ENCODE measurements at regions not wholly inside any gene's neighbourhood (a gene's known extent, or its start where the extent isn't known, plus 50 kb on each side); places are given as distances from the start of the nearest gene placed in this dataset.

GRCh38 chr4:111066887-111067286 is 444.0 kb upstream of the PITX2 start:
- TF ChIP-seq, protein P1, sequence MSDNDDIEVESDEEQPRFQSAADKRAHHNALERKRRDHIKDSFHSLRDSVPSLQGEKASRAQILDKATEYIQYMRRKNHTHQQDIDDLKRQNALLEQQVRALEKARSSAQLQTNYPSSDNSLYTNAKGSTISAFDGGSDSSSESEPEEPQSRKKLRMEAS (IDR thresholded peaks at IDR 0.05; ENCODE audit: insufficient read depth, insufficient read length), result no peak
- TF ChIP-seq CTCF (IDR thresholded peaks at IDR 0.05; ENCODE audit: extremely low read depth in 1 of 2, insufficient read depth in 1 of 2, low read depth in 1 of 2, low read length in 2 of 2) (no peak), EZH2 (IDR thresholded peaks at IDR 0.05; ENCODE audit: borderline replicate concordance, low read depth, low read length, severe bottlenecking) (no peak), POLR2A (IDR thresholded peaks at IDR 0.05; ENCODE audit: low read depth, low read length) (no peak), GATA2 (IDR thresholded peaks at IDR 0.05; ENCODE audit: insufficient read depth, insufficient read length, low read depth, low read length) (no peak), POLR2AphosphoS5 (IDR thresholded peaks at IDR 0.05; ENCODE audit: insufficient read depth, low read depth, low read length) (no peak), FOS (IDR thresholded peaks at IDR 0.05; ENCODE audit: borderline replicate concordance, insufficient read depth, low read length) (no peak), JUN (IDR thresholded peaks at IDR 0.05; ENCODE audit: borderline replicate concordance, insufficient read depth, insufficient read length, low read depth) (no peak), MYC (IDR thresholded peaks at IDR 0.05; ENCODE audit: low read depth, low read length) (no peak)

More at GRCh38 chr4:111066887-111067286, 444.0 kb upstream of the PITX2 start:
- Histone ChIP-seq H3K9ac (replicated peaks; ENCODE audit: extremely low read depth, insufficient read depth, low read length) (no peak overlapping the region), H3K27ac (ENCODE audit: insufficient read depth, low read depth, low read length) (no peak overlapping the region), H3K27me3 (ENCODE audit: control insufficient read depth in 2 of 2, insufficient read depth in 2 of 2, low read length in 2 of 2) (no peaks in the 10 kb centered on the region), H2AFZ (ENCODE audit: low read depth, low read length) (no peak overlapping the region), H3K4me1 (ENCODE audit: control insufficient read depth, extremely low read depth, insufficient read depth, low read length) (no peaks in the 10 kb centered on the region), H3K9me1 (replicated peaks; ENCODE audit: control insufficient read depth, extremely low read depth, insufficient read depth, low read length) (no peaks in the 10 kb centered on the region), H3K79me2 (ENCODE audit: control insufficient read depth, insufficient read depth, low read length) (no peaks in the 10 kb centered on the region), H3K4me3 (replicated peaks in 1 of 3; ENCODE audit: insufficient read depth in 1 of 3, low read depth in 1 of 3, low read length in 3 of 3) (no peak overlapping the region), H3K4me2 (ENCODE audit: insufficient read depth, low read length) (no peak overlapping the region), H3K36me3 (ENCODE audit: control insufficient read depth in 2 of 2, extremely low read depth in 1 of 2, insufficient read depth in 2 of 2, low read length in 2 of 2) (no peaks in the 10 kb centered on the region), H3K9me3 (replicated peaks; ENCODE audit: control insufficient read depth, insufficient read depth, low read length) (no peaks in the 10 kb centered on the region), H4K20me1 (replicated peaks; ENCODE audit: control insufficient read depth, extremely low read depth, insufficient read depth, low read length) (no peaks in the 10 kb centered on the region)
- no TSS peak for BruUV-seq (replicated peaks)
- dilution Hi-C loops (cut with MboI; ENCODE audit: extremely low pct_ligation_motif_present, low sequenced_read_pairs) (no loop called here), intact Hi-C loops (cut with micrococcal nuclease) (no loop called here)
- FAIRE-seq (no peak), DNase-seq (ENCODE audit: low read depth, low spot score) (no peak)
- POLR2A ChIA-PET, result no interaction called here
- CTCF ChIA-PET, result no interaction called here

Measured in endothelial cell of umbilical vein (primary cell).